Right atrium auricular region (tissue), 2 donors: ENCODE measurements at regions not wholly inside any gene's neighbourhood (a gene's known extent, or its start where the extent isn't known, plus 50 kb on each side); places are given as distances from the start of the nearest gene placed in this dataset.

Experiments
- DNase-seq: peaks from one replicate; pipeline ENCODE4 v3.0.0-alpha.2; 2019; ENCODE audit warnings: low spot score
- H3K27ac ChIP-seq, 2 donors: fragments of 200-600 bp; sonication (generic); 1 replicate in 1 of 2; 2 replicates in 1 of 2; pipeline ENCODE4 v1.5.1; 2016 to 2019
- H3K27me3 ChIP-seq, 2 donors: fragments of 200-600 bp; sonication (generic); one replicate each; pipeline versions ENCODE4 v1.5.1 to v1.6.0; 2017 to 2019
- H3K36me3 ChIP-seq: fragments of 200-600 bp; sonication (generic); one replicate; pipeline ENCODE4 v1.5.1; 2016
- H3K4me1 ChIP-seq, 2 donors: fragments of 200-600 bp; sonication (generic); one replicate each; pipeline versions ENCODE4 v1.5.1 to v1.6.0; 2017 to 2019
- H3K4me3 ChIP-seq, 2 donors: fragments of 200-600 bp; sonication (generic); 1 replicate in 1 of 2; 2 replicates in 1 of 2; pipeline ENCODE4 v1.5.1; 2017 to 2019; ENCODE audit warnings: mild to moderate bottlenecking in 1 of 2, moderate library complexity in 1 of 2
- H3K9me3 ChIP-seq, 2 donors: fragments of 200-600 bp; sonication (generic); one replicate each; pipeline ENCODE4 v1.5.1; 2019
- TF ChIP-seq, protein P1 (sequence below), 2 donors: fragments of 200-600 bp; sonication (generic); IDR thresholded peaks; one replicate each; pipeline ENCODE4 v1.5.1; 2019; ENCODE audit warnings: antibody characterized with exemption in 2 of 2

DNA sequence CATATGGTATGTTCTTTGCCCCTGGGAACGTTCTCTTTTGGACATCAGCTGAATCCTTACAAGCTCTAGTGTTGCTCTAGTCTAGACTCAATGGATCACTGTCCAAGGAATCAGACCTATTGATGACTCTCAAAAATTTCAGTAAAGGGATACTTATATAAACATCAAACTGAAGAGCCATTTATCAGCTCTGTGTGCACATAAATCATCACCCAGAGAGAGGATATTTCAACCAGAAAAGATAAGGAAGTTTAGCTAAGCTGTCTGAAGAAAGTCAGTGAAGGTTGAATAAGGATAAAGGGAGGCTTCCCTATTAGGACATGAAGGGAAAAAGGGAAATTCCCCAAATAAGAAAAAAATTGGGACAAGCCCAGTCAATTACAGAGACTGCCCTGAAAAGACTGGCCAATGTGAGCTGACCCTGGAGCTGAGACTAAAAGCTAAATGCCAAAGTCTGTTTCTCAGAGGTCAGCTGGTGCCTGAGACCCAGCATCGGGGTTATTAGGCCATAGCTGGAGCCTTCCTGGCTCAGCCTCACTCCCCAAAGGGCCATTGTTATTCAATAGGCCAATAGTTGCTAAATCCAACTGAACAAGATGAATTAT lies 424.1 kb upstream of the THBS1 start:
- Histone ChIP-seq H3K27me3 (no peaks in the 10 kb centered on the region), H3K4me3 (no peak overlapping the region), H3K4me1 (peaks cover 0 to 4% of the 10 kb centered on the region in 2 donors), H3K36me3 (no peaks in the 10 kb centered on the region), H3K9me3 (no peaks in the 10 kb centered on the region), H3K27ac (peak overlapping the region; percentile 28 to 58)
- TF ChIP-seq, protein P1, sequence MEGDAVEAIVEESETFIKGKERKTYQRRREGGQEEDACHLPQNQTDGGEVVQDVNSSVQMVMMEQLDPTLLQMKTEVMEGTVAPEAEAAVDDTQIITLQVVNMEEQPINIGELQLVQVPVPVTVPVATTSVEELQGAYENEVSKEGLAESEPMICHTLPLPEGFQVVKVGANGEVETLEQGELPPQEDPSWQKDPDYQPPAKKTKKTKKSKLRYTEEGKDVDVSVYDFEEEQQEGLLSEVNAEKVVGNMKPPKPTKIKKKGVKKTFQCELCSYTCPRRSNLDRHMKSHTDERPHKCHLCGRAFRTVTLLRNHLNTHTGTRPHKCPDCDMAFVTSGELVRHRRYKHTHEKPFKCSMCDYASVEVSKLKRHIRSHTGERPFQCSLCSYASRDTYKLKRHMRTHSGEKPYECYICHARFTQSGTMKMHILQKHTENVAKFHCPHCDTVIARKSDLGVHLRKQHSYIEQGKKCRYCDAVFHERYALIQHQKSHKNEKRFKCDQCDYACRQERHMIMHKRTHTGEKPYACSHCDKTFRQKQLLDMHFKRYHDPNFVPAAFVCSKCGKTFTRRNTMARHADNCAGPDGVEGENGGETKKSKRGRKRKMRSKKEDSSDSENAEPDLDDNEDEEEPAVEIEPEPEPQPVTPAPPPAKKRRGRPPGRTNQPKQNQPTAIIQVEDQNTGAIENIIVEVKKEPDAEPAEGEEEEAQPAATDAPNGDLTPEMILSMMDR (IDR thresholded peaks at IDR 0.05) = no peak
- peak; percentile 68 for DNase-seq

DNA sequence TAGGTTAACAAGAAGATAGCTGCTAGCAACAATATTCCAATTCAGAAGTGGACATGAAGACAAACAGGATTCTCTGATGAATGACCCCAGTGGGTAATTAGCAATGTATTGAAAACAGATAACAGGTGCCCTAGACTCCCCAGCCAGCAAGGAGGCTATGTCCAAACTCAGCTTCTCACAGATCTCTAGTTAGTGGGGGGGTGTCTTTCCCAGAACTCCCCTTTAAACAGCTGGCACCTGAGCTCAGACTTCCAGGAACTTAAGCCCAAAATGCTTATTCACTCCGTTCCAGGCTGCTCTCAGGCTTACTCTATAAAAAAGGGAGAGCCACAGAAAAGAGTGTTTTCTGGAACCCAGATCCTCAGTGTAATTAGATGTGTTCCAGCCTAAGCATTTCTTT lies 423.0 kb upstream of the THBS1 start:
- Histone ChIP-seq H3K4me3 (no peak overlapping the region), H3K36me3 (no peaks in the 10 kb centered on the region), H3K4me1 (peaks cover 0 to 4% of the 10 kb centered on the region in 2 donors), H3K27ac (no peak overlapping the region), H3K9me3 (no peaks in the 10 kb centered on the region), H3K27me3 (no peaks in the 10 kb centered on the region)
- TF ChIP-seq, protein P1 (IDR thresholded peaks at IDR 0.05) = no peak
- no peak for DNase-seq

DNA sequence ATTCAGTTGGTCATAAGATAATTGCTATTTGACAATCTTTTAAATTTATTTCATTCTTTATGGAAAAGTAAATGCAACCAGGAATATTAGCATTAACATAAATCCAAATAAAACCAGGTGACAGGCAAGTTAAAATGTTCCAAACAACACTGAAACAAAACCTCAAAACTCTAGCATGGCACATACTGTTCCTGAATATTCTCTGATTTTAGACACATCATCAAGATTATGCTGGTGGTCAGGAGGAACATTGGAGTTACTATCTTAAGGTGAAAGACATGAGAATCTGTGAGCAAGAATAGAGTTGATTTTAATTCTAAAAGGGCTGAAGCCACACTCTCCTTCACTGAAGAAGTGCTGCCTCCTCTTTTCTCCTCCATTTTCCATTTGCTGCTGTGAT lies 421.0 kb upstream of the THBS1 start:
- no peaks in the 10 kb centered on the region for H3K27me3 ChIP-seq
- no peak for DNase-seq
- H3K27ac ChIP-seq = no peak overlapping the region
- no peak overlapping the region for H3K4me3 ChIP-seq
- H3K36me3 ChIP-seq = no peaks in the 10 kb centered on the region
- H3K4me1 ChIP-seq = peaks cover 0 to 4% of the 10 kb centered on the region in 2 donors
- TF ChIP-seq, protein P1 (IDR thresholded peaks at IDR 0.05) = no peak
- H3K9me3 ChIP-seq = no peaks in the 10 kb centered on the region

DNA sequence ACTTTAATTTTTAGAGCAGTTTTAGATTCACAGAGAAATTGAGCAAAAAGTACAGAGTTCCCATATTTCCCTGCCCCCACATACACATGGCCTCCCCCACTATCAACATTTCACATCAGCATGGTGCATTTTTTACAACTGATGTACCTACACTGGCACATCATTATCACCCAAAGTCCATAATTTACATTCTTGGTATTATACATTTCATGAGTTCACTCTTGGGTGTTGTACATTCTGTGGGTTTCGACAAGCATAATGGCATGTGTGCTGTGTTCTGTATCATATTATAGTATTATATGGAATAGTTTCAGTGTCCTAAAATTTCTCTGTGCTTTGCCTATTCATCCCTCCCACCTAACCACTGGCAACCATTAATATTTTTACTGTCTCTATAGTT lies 419.8 kb upstream of the THBS1 start:
- H3K4me1 ChIP-seq = peaks cover 0 to 4% of the 10 kb centered on the region in 2 donors
- no peak overlapping the region for H3K4me3 ChIP-seq
- DNase-seq = no peak
- H3K27me3 ChIP-seq = no peaks in the 10 kb centered on the region
- no peaks in the 10 kb centered on the region for H3K9me3 ChIP-seq
- no peak overlapping the region for H3K27ac ChIP-seq
- no peaks in the 10 kb centered on the region for H3K36me3 ChIP-seq
- TF ChIP-seq, protein P1 (IDR thresholded peaks at IDR 0.05) = no peak

DNA sequence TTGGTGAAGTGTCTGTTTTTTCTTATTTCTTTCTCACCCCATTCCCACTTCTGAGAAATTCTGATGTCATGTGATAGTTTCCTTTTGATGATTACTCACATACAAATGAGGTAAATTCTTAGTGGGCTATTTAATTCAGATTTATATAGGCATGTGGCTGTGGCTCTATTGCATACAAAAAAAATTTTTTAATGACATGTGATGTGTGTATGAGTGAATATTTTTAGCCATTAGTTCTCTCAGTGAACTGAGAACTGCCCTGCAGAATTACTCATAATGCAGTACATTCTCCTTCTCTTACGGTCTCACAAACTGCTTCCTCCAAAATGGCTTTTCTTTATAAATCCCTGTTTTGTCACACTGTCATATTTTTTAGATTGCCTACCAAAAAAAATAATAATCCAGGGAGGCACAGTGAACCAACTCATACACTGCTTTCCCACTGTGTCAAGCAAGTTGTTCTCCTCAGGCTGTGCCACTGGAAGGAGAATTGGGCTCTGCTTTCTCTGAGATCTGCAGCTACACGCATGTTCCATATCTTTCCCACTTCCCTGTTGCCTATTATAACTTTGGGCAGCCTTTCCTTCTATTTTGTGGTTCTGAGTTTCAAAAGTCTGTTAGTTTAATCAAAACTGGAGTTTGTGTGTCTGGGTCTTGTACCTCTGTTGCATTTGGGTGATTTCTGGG lies 415.7 kb upstream of the THBS1 start:
- no peaks in the 10 kb centered on the region for H3K27me3 ChIP-seq
- DNase-seq = no peak
- H3K27ac ChIP-seq = peak overlapping the region in 1 of 2 donors; percentile 57
- no peaks in the 10 kb centered on the region for H3K36me3 ChIP-seq
- no peaks in the 10 kb centered on the region for H3K9me3 ChIP-seq
- no peak overlapping the region for H3K4me3 ChIP-seq
- TF ChIP-seq, protein P1 (IDR thresholded peaks at IDR 0.05) = no peak
- H3K4me1 ChIP-seq = peaks cover 0 to 7% of the 10 kb centered on the region in 2 donors
